ENCODE measurements at regions not wholly inside any gene's neighbourhood (a gene's known extent, or its start where the extent isn't known, plus 50 kb on each side); places are given as distances from the start of the nearest gene placed in this dataset.

DNA sequence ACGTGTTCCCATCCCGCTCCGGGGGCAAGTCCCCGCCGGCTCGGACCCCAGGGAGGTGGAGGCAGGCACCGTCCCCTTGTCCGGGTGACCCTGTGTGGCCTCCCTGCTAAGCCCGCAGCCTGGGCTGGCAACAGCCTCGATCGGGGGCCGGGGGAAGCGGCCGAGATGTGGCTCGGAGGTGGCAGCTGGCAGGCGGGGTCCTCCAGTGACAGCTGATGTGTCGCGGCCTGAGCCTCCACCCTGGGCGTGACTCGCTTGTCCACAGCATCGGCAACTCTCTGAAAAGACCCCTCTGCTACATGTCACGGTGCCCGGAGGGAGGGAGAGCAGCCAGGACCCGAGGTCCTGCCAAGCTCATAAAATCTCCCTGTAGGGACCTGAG lies 124.8 kb upstream of the IRX4 start:
- no peak for DNase-seq (ENCODE audit: low spot score)
- no peak overlapping the region for H3K27ac ChIP-seq (ENCODE audit: low read depth)
- H3K27me3 ChIP-seq (ENCODE audit: insufficient read depth): no peaks in the 10 kb centered on the region
- H3K4me2 ChIP-seq: no peak overlapping the region
- Mint-ChIP-seq H3K4me3 (no peak overlapping the region), H3K27ac (no peak overlapping the region), H3K9me3 (no peaks in the 10 kb centered on the region), H3K4me1 (no peaks in the 10 kb centered on the region), H3K36me3 (ENCODE audit: low read depth) (no peaks in the 10 kb centered on the region), H3K27me3 (ENCODE audit: insufficient read depth, low read depth, poor library complexity) (peaks cover 5% of the 10 kb centered on the region)
- no peaks in the 10 kb centered on the region for H3K9me2 ChIP-seq (ENCODE audit: insufficient read depth)
- H3K79me2 ChIP-seq (replicated peaks; ENCODE audit: insufficient read depth): no peaks in the 10 kb centered on the region
- no peak overlapping the region for H3K4me3 ChIP-seq
- H3K4me1 ChIP-seq (ENCODE audit: insufficient read depth): no peaks in the 10 kb centered on the region
- no peak overlapping the region for H2AFZ ChIP-seq
- H3F3A ChIP-seq (replicated peaks; ENCODE audit: low read depth): no peaks in the 10 kb centered on the region
- TF ChIP-seq NANOG (IDR thresholded peaks at IDR 0.05; ENCODE audit: borderline replicate concordance) (no peak), CREB1 (CRISPR knock-in tag; IDR thresholded peaks at IDR 0.05; ENCODE audit: low read depth) (no peak), POLR2AphosphoS5 (IDR thresholded peaks at IDR 0.05; ENCODE audit: low read depth) (no peak)
- TF ChIP-seq, protein P1, sequence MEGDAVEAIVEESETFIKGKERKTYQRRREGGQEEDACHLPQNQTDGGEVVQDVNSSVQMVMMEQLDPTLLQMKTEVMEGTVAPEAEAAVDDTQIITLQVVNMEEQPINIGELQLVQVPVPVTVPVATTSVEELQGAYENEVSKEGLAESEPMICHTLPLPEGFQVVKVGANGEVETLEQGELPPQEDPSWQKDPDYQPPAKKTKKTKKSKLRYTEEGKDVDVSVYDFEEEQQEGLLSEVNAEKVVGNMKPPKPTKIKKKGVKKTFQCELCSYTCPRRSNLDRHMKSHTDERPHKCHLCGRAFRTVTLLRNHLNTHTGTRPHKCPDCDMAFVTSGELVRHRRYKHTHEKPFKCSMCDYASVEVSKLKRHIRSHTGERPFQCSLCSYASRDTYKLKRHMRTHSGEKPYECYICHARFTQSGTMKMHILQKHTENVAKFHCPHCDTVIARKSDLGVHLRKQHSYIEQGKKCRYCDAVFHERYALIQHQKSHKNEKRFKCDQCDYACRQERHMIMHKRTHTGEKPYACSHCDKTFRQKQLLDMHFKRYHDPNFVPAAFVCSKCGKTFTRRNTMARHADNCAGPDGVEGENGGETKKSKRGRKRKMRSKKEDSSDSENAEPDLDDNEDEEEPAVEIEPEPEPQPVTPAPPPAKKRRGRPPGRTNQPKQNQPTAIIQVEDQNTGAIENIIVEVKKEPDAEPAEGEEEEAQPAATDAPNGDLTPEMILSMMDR (conservative IDR thresholded peaks at IDR 0.05; ENCODE audit: low read depth in 2 of 2): no peak
- ATAC-seq: no peak
- no peaks in the 10 kb centered on the region for H3K36me3 ChIP-seq (ENCODE audit: insufficient read depth)
- no peaks in the 10 kb centered on the region for H4K20me1 ChIP-seq (replicated peaks; ENCODE audit: insufficient read depth)

DNA sequence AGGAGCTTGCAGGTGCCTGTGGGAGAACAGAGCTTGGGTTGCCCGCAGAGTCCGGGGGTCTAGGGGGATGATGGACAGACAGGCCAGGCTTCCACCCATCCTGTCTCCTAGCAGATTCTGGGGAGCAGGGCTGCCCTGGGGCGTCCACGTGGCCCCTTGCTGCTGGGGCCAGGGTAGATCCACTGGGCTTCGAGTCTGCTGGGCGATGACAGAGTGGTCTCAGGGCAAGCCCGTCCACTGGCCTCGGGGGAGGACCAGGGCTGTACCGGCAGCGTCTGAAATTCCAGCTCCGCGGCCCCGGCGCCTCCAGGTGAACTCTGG lies 124.2 kb upstream of the IRX4 start:
- H3K9me2 ChIP-seq (ENCODE audit: insufficient read depth): no peaks in the 10 kb centered on the region
- no peaks in the 10 kb centered on the region for H3K36me3 ChIP-seq (ENCODE audit: insufficient read depth)
- H3K27me3 Mint-ChIP-seq (ENCODE audit: insufficient read depth, low read depth, poor library complexity): peaks cover 5% of the 10 kb centered on the region
- no peak overlapping the region for H2AFZ ChIP-seq
- H3K27ac Mint-ChIP-seq: no peak overlapping the region
- no peak for DNase-seq (ENCODE audit: low spot score)
- H3K4me3 ChIP-seq: no peak overlapping the region
- no peaks in the 10 kb centered on the region for H3K4me1 ChIP-seq (ENCODE audit: insufficient read depth)
- H3K4me1 Mint-ChIP-seq: no peaks in the 10 kb centered on the region
- H3K36me3 Mint-ChIP-seq (ENCODE audit: low read depth): no peaks in the 10 kb centered on the region
- H3K79me2 ChIP-seq (replicated peaks; ENCODE audit: insufficient read depth): no peaks in the 10 kb centered on the region
- no peaks in the 10 kb centered on the region for H3K27me3 ChIP-seq (ENCODE audit: insufficient read depth)
- H3K9me3 Mint-ChIP-seq: no peaks in the 10 kb centered on the region
- H3K27ac ChIP-seq (ENCODE audit: low read depth): no peak overlapping the region
- H3F3A ChIP-seq (replicated peaks; ENCODE audit: low read depth): no peaks in the 10 kb centered on the region
- H3K4me3 Mint-ChIP-seq: no peak overlapping the region
- H4K20me1 ChIP-seq (replicated peaks; ENCODE audit: insufficient read depth): no peaks in the 10 kb centered on the region
- ATAC-seq: no peak
- no peak overlapping the region for H3K4me2 ChIP-seq
- TF ChIP-seq ZNF331 (CRISPR knock-in tag; IDR thresholded peaks at IDR 0.05; ENCODE audit: low read depth) (no peak), CREB1 (CRISPR knock-in tag; IDR thresholded peaks at IDR 0.05; ENCODE audit: low read depth) (no peak), POLR2AphosphoS5 (IDR thresholded peaks at IDR 0.05; ENCODE audit: low read depth) (no peak), EZH2 (IDR thresholded peaks at IDR 0.05; ENCODE audit: low read depth, unreplicated experiment) (no peak), EZH2phosphoT487 (IDR thresholded peaks at IDR 0.05; ENCODE audit: unreplicated experiment) (no peak), NANOG (IDR thresholded peaks at IDR 0.05; ENCODE audit: borderline replicate concordance) (no peak), JUNB (IDR thresholded peaks at IDR 0.05; ENCODE audit: unreplicated experiment) (no peak), STAT1 (IDR thresholded peaks at IDR 0.05; ENCODE audit: unreplicated experiment) (no peak)
- TF ChIP-seq, protein P2, sequence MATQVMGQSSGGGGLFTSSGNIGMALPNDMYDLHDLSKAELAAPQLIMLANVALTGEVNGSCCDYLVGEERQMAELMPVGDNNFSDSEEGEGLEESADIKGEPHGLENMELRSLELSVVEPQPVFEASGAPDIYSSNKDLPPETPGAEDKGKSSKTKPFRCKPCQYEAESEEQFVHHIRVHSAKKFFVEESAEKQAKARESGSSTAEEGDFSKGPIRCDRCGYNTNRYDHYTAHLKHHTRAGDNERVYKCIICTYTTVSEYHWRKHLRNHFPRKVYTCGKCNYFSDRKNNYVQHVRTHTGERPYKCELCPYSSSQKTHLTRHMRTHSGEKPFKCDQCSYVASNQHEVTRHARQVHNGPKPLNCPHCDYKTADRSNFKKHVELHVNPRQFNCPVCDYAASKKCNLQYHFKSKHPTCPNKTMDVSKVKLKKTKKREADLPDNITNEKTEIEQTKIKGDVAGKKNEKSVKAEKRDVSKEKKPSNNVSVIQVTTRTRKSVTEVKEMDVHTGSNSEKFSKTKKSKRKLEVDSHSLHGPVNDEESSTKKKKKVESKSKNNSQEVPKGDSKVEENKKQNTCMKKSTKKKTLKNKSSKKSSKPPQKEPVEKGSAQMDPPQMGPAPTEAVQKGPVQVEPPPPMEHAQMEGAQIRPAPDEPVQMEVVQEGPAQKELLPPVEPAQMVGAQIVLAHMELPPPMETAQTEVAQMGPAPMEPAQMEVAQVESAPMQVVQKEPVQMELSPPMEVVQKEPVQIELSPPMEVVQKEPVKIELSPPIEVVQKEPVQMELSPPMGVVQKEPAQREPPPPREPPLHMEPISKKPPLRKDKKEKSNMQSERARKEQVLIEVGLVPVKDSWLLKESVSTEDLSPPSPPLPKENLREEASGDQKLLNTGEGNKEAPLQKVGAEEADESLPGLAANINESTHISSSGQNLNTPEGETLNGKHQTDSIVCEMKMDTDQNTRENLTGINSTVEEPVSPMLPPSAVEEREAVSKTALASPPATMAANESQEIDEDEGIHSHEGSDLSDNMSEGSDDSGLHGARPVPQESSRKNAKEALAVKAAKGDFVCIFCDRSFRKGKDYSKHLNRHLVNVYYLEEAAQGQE (IDR thresholded peaks at IDR 0.05; ENCODE audit: unreplicated experiment): no peak
- TF ChIP-seq, protein P1 (conservative IDR thresholded peaks at IDR 0.05; ENCODE audit: low read depth in 2 of 2): no peak
- TF ChIP-seq, protein P3, sequence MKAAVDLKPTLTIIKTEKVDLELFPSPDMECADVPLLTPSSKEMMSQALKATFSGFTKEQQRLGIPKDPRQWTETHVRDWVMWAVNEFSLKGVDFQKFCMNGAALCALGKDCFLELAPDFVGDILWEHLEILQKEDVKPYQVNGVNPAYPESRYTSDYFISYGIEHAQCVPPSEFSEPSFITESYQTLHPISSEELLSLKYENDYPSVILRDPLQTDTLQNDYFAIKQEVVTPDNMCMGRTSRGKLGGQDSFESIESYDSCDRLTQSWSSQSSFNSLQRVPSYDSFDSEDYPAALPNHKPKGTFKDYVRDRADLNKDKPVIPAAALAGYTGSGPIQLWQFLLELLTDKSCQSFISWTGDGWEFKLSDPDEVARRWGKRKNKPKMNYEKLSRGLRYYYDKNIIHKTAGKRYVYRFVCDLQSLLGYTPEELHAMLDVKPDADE (IDR thresholded peaks at IDR 0.05): no peak

Data from GM23338 (cell line).